Colonic mucosa (tissue), 4 donors: ENCODE measurements at regions not wholly inside any gene's neighbourhood (a gene's known extent, or its start where the extent isn't known, plus 50 kb on each side); places are given as distances from the start of the nearest gene placed in this dataset.

Experiments
- DNase-seq: peaks from one replicate; pipeline ENCODE4 v3.0.0-alpha.2; 2020
- H3K27ac ChIP-seq: fragments of 200-600 bp; one replicate; pipeline ENCODE4 v1.8.0; 2021
- H3K27me3 ChIP-seq: fragments of 200-600 bp; one replicate; pipeline ENCODE4 v1.8.0; 2021
- H3K36me3 ChIP-seq: fragments of 200-600 bp; one replicate; pipeline ENCODE4 v1.8.0; 2021
- H3K4me1 ChIP-seq: fragments of 200-600 bp; one replicate; pipeline ENCODE4 v1.8.0; 2021; ENCODE audit warnings: mild to moderate bottlenecking
- H3K4me3 ChIP-seq: fragments of 200-600 bp; one replicate; pipeline ENCODE4 v1.8.0; 2021
- H3K9ac ChIP-seq, 2 donors: one replicate each; pipeline ENCODE4 v1.7.0; 2013; ENCODE audit warnings: control low read depth in 2 of 2, low read depth in 2 of 2, low read length in 2 of 2
- H3K9me3 ChIP-seq: fragments of 200-600 bp; one replicate; pipeline ENCODE4 v1.8.0; 2021
- intact Hi-C: fragments of 100-400 bp; cut with DNase I; formaldehyde crosslinking; loops from one replicate; pipeline ENCODE4 v1.14.1; 2022
- TF ChIP-seq, protein P1 (sequence below): fragments of 200-600 bp; IDR thresholded peaks from one replicate; pipeline ENCODE4 v1.8.0; 2022; ENCODE audit warnings: antibody characterized with exemption, mild to moderate bottlenecking
- donor health status: healthy.
- donor health status: DM: no; HTN: no; CAD: no.
- donor health status: DM: no; HTN: no; CAD: no.

DNA sequence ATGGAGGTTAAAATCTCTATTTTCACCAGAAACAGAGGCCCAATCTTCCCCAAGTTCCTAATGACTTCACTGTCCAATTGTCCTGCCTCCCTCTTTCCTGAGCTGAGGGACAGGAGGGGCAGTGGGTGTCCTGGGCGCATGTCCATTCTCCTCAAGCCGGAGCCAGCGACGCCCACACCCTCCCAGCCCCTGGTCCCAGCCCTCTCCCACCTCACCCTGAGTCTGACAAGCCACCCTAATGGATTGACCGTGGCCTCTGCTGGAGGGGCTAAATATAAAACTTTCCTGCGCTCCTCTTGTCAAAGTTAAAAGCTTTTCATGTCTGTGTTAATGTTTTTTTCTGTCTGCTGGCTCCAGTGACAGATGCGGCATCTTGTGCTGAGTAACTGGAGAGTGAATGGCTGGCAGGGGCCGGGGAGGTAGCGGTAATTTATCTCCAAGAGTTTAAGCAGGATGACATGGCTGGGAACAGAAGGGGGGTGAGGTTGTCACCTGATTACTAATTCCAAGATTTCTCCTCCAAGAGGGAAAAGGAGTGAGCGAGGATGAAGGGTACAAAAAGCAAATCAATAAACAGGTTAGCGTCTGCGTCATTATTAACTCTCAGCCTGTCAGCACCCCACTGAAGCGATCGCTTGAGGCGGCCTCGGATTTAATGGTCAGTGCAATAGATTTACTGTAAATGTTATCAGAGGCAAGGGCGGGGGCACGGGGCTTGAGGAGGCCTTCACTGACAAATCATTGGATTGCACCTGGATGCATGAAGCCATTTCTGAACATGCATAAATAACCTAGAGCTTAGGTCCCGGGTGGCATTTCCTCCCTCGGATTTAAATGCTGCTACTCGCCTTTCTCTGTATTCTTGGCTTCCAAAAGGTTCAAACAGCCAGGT, 118.1 kb upstream of the MAFB start:
- Histone ChIP-seq H3K27me3 (no peaks in the 10 kb centered on the region), H3K27ac (no peak overlapping the region), H3K4me3 (no peak overlapping the region), H3K4me1 (no peaks in the 10 kb centered on the region), H3K9ac (no peak overlapping the region), H3K36me3 (no peaks in the 10 kb centered on the region), H3K9me3 (no peaks in the 10 kb centered on the region)
- TF ChIP-seq, protein P1, sequence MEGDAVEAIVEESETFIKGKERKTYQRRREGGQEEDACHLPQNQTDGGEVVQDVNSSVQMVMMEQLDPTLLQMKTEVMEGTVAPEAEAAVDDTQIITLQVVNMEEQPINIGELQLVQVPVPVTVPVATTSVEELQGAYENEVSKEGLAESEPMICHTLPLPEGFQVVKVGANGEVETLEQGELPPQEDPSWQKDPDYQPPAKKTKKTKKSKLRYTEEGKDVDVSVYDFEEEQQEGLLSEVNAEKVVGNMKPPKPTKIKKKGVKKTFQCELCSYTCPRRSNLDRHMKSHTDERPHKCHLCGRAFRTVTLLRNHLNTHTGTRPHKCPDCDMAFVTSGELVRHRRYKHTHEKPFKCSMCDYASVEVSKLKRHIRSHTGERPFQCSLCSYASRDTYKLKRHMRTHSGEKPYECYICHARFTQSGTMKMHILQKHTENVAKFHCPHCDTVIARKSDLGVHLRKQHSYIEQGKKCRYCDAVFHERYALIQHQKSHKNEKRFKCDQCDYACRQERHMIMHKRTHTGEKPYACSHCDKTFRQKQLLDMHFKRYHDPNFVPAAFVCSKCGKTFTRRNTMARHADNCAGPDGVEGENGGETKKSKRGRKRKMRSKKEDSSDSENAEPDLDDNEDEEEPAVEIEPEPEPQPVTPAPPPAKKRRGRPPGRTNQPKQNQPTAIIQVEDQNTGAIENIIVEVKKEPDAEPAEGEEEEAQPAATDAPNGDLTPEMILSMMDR: no peak
- no peak for DNase-seq
- intact Hi-C loops: no loop called here

DNA sequence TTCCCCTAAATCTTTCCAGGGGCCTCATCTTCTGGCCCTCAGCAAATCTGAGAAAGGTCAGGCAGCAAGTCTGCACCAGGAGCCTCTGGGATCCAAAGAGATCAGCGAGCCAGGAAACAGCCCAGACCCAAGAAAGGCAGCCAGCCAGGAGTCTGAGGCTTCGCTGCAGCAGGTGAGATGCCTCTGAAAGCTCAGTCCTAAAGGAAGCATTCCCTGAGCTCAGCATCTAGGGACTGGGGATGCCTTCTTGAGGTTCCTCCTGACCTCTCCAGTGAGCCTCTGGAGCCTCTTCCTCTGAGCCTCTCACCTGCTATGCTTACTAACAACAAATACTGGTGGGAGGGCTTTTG, 118.8 kb upstream of the MAFB start:
- Histone ChIP-seq H3K4me3 (no peak overlapping the region), H3K9me3 (no peaks in the 10 kb centered on the region), H3K27ac (no peak overlapping the region), H3K27me3 (no peaks in the 10 kb centered on the region), H3K4me1 (no peaks in the 10 kb centered on the region), H3K9ac (no peak overlapping the region), H3K36me3 (no peaks in the 10 kb centered on the region)
- TF ChIP-seq, protein P1: no peak
- intact Hi-C loops: no loop called here
- DNase-seq: no peak

DNA sequence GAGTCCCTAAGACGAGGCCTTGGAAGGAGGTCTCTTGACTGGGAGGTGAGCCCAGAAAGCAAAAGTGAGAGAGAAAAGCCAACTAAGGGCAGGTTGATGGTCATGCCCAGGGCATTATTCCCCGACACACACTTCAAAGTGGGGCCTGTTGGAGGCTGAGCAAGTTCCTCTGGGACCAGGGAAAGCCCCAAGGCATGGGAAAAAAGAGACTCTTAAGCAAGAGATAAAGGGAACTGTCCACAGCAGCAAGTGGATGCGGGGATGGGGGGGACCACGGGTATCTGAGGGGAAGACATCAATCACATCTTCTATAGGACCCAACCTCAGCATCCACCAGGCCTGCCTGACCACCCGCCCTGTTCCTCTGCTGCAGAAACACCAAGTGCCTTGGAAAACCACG, 119.9 kb upstream of the MAFB start:
- DNase-seq: no peak
- H3K4me1 ChIP-seq: no peaks in the 10 kb centered on the region
- TF ChIP-seq, protein P1: no peak
- intact Hi-C loops: no loop called here
- H3K36me3 ChIP-seq: no peaks in the 10 kb centered on the region
- H3K9me3 ChIP-seq: no peaks in the 10 kb centered on the region
- no peaks in the 10 kb centered on the region for H3K27me3 ChIP-seq
- no peak overlapping the region for H3K9ac ChIP-seq
- H3K4me3 ChIP-seq: no peak overlapping the region
- H3K27ac ChIP-seq: no peak overlapping the region

DNA sequence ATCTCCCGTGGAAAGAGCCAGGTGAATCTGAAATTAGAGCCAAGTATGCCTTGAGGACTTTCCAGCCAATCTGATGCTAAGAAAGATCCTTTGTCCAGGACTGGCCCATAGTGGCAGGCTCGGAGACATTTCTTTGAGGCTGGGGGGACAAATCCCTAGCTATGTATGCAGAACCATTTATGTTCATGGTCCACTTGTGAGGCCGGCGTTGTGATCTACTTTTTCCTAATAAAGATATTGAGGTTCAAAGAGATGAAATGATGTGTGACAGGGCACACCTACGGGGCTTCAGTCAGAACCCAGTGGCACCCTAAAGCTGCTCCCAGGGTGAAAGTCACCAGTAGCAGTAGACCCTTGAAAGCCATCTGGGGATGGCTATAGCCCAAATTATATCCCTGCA, 120.3 kb upstream of the MAFB start:
- no peaks in the 10 kb centered on the region for H3K4me1 ChIP-seq
- H3K27ac ChIP-seq: no peak overlapping the region
- intact Hi-C loops: no loop called here
- no peak for DNase-seq
- no peaks in the 10 kb centered on the region for H3K36me3 ChIP-seq
- TF ChIP-seq, protein P1: no peak
- no peaks in the 10 kb centered on the region for H3K9me3 ChIP-seq
- no peak overlapping the region for H3K4me3 ChIP-seq
- H3K9ac ChIP-seq: no peak overlapping the region
- H3K27me3 ChIP-seq: no peaks in the 10 kb centered on the region

DNA sequence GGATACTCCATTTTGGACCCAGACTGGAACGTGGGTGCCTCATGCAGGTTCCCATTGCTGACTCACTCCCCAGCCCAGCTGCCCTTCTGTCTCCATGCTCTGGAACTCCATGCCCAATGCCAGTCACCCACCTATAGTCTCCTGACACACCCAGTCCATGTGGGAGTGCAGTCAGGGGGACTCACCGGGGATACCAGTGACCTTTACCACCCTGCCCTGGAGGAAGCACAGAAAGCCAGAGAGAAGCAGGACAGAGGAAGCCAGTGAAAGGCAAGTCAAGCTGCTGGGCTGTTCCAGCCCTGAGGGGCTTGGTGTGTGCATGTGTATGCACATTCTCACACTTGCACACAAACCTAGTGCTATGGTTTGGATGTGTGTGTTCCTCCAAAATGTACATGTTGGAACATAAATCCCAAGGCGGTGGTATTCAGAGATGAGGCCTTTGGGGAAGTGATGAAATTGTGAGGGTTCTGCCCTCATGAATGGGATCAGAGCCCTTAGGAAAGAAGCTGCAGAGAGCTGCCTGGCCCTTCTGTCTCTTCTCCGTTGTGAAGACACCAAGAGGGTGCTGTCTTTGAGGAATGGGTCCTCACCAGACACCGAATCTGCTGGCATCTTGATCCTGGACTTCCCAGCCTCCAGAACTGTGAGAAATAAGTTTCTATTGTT, 121.4 kb upstream of the MAFB start:
- H3K27ac ChIP-seq: no peak overlapping the region
- TF ChIP-seq, protein P1: no peak
- H3K4me3 ChIP-seq: no peak overlapping the region
- H3K9ac ChIP-seq: no peak overlapping the region
- H3K27me3 ChIP-seq: no peaks in the 10 kb centered on the region
- no peaks in the 10 kb centered on the region for H3K36me3 ChIP-seq
- intact Hi-C loops: no loop called here
- DNase-seq: no peak
- H3K9me3 ChIP-seq: no peaks in the 10 kb centered on the region
- no peaks in the 10 kb centered on the region for H3K4me1 ChIP-seq
